ENCODE measurements at regions not wholly inside any gene's neighbourhood (a gene's known extent, or its start where the extent isn't known, plus 50 kb on each side); places are given as distances from the start of the nearest gene placed in this dataset.

DNA sequence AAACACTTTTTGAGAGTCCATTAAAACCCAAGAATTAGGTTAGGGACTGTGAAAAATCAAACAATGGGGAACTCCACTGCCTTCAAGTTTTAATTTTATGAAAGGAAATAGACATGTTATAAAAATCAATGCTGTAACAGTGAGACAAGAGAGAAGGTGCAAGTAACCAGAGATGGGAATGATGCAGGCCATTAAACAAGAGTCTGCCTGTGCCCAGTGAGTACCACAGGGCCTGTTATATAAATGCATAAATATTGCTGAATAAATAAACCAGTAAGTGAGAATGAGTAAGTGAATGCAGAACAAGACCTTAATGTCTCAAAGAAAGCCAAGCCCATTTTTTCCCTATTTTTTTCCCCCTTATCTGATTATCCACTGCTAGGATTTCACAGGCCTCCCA is 53.3 kb upstream of the BMP2K start:
- TF ChIP-seq, protein P1, sequence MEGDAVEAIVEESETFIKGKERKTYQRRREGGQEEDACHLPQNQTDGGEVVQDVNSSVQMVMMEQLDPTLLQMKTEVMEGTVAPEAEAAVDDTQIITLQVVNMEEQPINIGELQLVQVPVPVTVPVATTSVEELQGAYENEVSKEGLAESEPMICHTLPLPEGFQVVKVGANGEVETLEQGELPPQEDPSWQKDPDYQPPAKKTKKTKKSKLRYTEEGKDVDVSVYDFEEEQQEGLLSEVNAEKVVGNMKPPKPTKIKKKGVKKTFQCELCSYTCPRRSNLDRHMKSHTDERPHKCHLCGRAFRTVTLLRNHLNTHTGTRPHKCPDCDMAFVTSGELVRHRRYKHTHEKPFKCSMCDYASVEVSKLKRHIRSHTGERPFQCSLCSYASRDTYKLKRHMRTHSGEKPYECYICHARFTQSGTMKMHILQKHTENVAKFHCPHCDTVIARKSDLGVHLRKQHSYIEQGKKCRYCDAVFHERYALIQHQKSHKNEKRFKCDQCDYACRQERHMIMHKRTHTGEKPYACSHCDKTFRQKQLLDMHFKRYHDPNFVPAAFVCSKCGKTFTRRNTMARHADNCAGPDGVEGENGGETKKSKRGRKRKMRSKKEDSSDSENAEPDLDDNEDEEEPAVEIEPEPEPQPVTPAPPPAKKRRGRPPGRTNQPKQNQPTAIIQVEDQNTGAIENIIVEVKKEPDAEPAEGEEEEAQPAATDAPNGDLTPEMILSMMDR (IDR thresholded peaks at IDR 0.05; ENCODE audit: extremely low read depth in 1 of 2, insufficient read depth in 1 of 2, low read depth in 1 of 2, low read length in 2 of 2): no peak
- no peak for TF ChIP-seq POLR2A (IDR thresholded peaks at IDR 0.05; ENCODE audit: low read depth, low read length)
- TF ChIP-seq, protein P2, sequence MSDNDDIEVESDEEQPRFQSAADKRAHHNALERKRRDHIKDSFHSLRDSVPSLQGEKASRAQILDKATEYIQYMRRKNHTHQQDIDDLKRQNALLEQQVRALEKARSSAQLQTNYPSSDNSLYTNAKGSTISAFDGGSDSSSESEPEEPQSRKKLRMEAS (IDR thresholded peaks at IDR 0.05; ENCODE audit: insufficient read depth, insufficient read length): no peak
- TF ChIP-seq EZH2 (IDR thresholded peaks at IDR 0.05; ENCODE audit: borderline replicate concordance, low read depth, low read length, severe bottlenecking): no peak
- no peak for TF ChIP-seq MYC (IDR thresholded peaks at IDR 0.05; ENCODE audit: low read depth, low read length)
- no peak for TF ChIP-seq JUN (IDR thresholded peaks at IDR 0.05; ENCODE audit: borderline replicate concordance, insufficient read depth, insufficient read length, low read depth)

Measured in endothelial cell of umbilical vein (primary cell).